Immature natural killer cell (primary cell): ENCODE measurements at regions not wholly inside any gene's neighbourhood (a gene's known extent, or its start where the extent isn't known, plus 50 kb on each side); places are given as distances from the start of the nearest gene placed in this dataset.

Source experiments
- DNase-seq, 3 donors: peaks; one replicate each; pipeline ENCODE4 v3.0.0; 2022; ENCODE audit warnings: mixed read lengths in 1 of 3
- H3K27ac Mint-ChIP-seq, 6 donors: one replicate each; pipeline ENCODE4 v1.8.0; 2020; ENCODE audit warnings: mixed read lengths in 6 of 6, mild to moderate bottlenecking in 5 of 6, inconsistent platforms in 4 of 6, moderate library complexity in 3 of 6
- H3K27me3 Mint-ChIP-seq, 3 donors: one replicate each; pipeline ENCODE4 v1.8.0; 2020 to 2021; ENCODE audit warnings: low read depth in 3 of 3, mild to moderate bottlenecking in 3 of 3, mixed read lengths in 3 of 3, moderate library complexity in 3 of 3, inconsistent platforms in 1 of 3
- H3K36me3 Mint-ChIP-seq, 3 donors: one replicate each; pipeline ENCODE4 v1.8.0; 2020; ENCODE audit warnings: mixed read lengths in 3 of 3, inconsistent platforms in 2 of 3, mild to moderate bottlenecking in 2 of 3
- H3K4me1 Mint-ChIP-seq, 2 donors: one replicate each; pipeline ENCODE4 v1.8.0; 2020; ENCODE audit warnings: inconsistent platforms in 2 of 2, mild to moderate bottlenecking in 2 of 2, mixed read lengths in 2 of 2, moderate library complexity in 1 of 2
- H3K4me3 Mint-ChIP-seq, 5 donors: one replicate each; pipeline ENCODE4 v1.8.0; 2020; ENCODE audit warnings: mild to moderate bottlenecking in 5 of 5, mixed read lengths in 5 of 5, inconsistent platforms in 3 of 5, moderate library complexity in 3 of 5
- H3K9me3 Mint-ChIP-seq, 6 donors: one replicate each; pipeline ENCODE4 v1.8.0; 2020; ENCODE audit warnings: mild to moderate bottlenecking in 6 of 6, mixed read lengths in 6 of 6, inconsistent platforms in 4 of 6, moderate library complexity in 3 of 6

GRCh38 chr2:238699307-238700116 lies 148.4 kb upstream of the TWIST2 start:
- DNase-seq: no peak
- Mint-ChIP-seq H3K4me3 (no peak overlapping the region), H3K36me3 (no peaks in the 10 kb centered on the region), H3K27me3 (peaks cover 3 to 4% (median 3%) of the 10 kb centered on the region in 3 donors), H3K9me3 (no peaks in the 10 kb centered on the region), H3K4me1 (no peaks in the 10 kb centered on the region), H3K27ac (no peak overlapping the region)

- Mint-ChIP-seq H3K4me3 (no peak overlapping the region), H3K4me1 (no peaks in the 10 kb centered on the region)
These were observed 147.8 kb upstream of the TWIST2 start for GRCh38 chr2:238700117-238700457.

GRCh38 chr2:238700506-238701340 lies 147.2 kb upstream of the TWIST2 start:
- Mint-ChIP-seq H3K9me3 (no peaks in the 10 kb centered on the region), H3K36me3 (no peaks in the 10 kb centered on the region), H3K27ac (no peak overlapping the region), H3K4me1 (no peaks in the 10 kb centered on the region), H3K4me3 (no peak overlapping the region), H3K27me3 (peaks cover 2 to 4% (median 3%) of the 10 kb centered on the region in 3 donors)
- DNase-seq: no peak

More at GRCh38 chr2:238700117-238700457, 147.8 kb upstream of the TWIST2 start:
- no peaks in the 10 kb centered on the region for H3K9me3 Mint-ChIP-seq
- no peak for DNase-seq
- no peak overlapping the region for H3K27ac Mint-ChIP-seq
- no peaks in the 10 kb centered on the region for H3K36me3 Mint-ChIP-seq
- H3K27me3 Mint-ChIP-seq: peaks cover 2 to 4% (median 3%) of the 10 kb centered on the region in 3 donors

- Mint-ChIP-seq H3K4me1 (no peaks in the 10 kb centered on the region), H3K36me3 (no peaks in the 10 kb centered on the region), H3K27ac (no peak overlapping the region), H3K9me3 (no peaks in the 10 kb centered on the region), H3K4me3 (no peak overlapping the region), H3K27me3 (peaks cover 2 to 4% (median 3%) of the 10 kb centered on the region in 3 donors)
- DNase-seq: no peak
These were observed 146.3 kb upstream of the TWIST2 start for GRCh38 chr2:238701341-238702206.

GRCh38 chr2:238702276-238703052 lies 145.4 kb upstream of the TWIST2 start:
- DNase-seq: no peak
- no peaks in the 10 kb centered on the region for H3K4me1 Mint-ChIP-seq
- H3K9me3 Mint-ChIP-seq: no peaks in the 10 kb centered on the region
- H3K27ac Mint-ChIP-seq: no peak overlapping the region
- no peak overlapping the region for H3K4me3 Mint-ChIP-seq
- H3K27me3 Mint-ChIP-seq: peaks cover 2 to 4% (median 3%) of the 10 kb centered on the region in 3 donors
- no peaks in the 10 kb centered on the region for H3K36me3 Mint-ChIP-seq

GRCh38 chr2:238703053-238703415 lies 144.9 kb upstream of the TWIST2 start:
- DNase-seq: no peak
- Mint-ChIP-seq H3K27me3 (peaks cover 2 to 4% (median 3%) of the 10 kb centered on the region in 3 donors), H3K9me3 (no peaks in the 10 kb centered on the region), H3K27ac (no peak overlapping the region), H3K4me1 (no peaks in the 10 kb centered on the region), H3K36me3 (no peaks in the 10 kb centered on the region), H3K4me3 (no peak overlapping the region)

GRCh38 chr2:238703436-238703835 lies 144.4 kb upstream of the TWIST2 start:
- Mint-ChIP-seq H3K4me1 (no peaks in the 10 kb centered on the region), H3K4me3 (no peak overlapping the region), H3K27ac (no peak overlapping the region), H3K27me3 (peaks cover 2 to 4% (median 3%) of the 10 kb centered on the region in 3 donors), H3K36me3 (no peaks in the 10 kb centered on the region), H3K9me3 (no peaks in the 10 kb centered on the region)
- no peak for DNase-seq

- Mint-ChIP-seq H3K27ac (no peak overlapping the region), H3K4me3 (no peak overlapping the region), H3K4me1 (no peaks in the 10 kb centered on the region), H3K9me3 (no peaks in the 10 kb centered on the region), H3K36me3 (no peaks in the 10 kb centered on the region), H3K27me3 (peaks cover 3 to 5% (median 4%) of the 10 kb centered on the region in 3 donors)
- no peak for DNase-seq
These were observed 143.2 kb upstream of the TWIST2 start for GRCh38 chr2:238704471-238705225.

- Mint-ChIP-seq H3K36me3 (no peaks in the 10 kb centered on the region), H3K4me3 (no peak overlapping the region), H3K4me1 (no peaks in the 10 kb centered on the region), H3K27me3 (peaks cover 3 to 7% (median 5%) of the 10 kb centered on the region in 3 donors), H3K27ac (no peak overlapping the region), H3K9me3 (no peaks in the 10 kb centered on the region)
- DNase-seq: no peak
These were observed 141.7 kb upstream of the TWIST2 start for GRCh38 chr2:238706163-238706562.

- no peaks in the 10 kb centered on the region for H3K4me1 Mint-ChIP-seq
- no peaks in the 10 kb centered on the region for H3K9me3 Mint-ChIP-seq
- peaks cover 2 to 10% (median 4%) of the 10 kb centered on the region in 3 donors for H3K27me3 Mint-ChIP-seq
These were observed 141.2 kb upstream of the TWIST2 start for GRCh38 chr2:238706673-238707072.

GRCh38 chr2:238709325-238710025 lies 138.4 kb upstream of the TWIST2 start:
- H3K36me3 Mint-ChIP-seq: no peaks in the 10 kb centered on the region
- no peaks in the 10 kb centered on the region for H3K9me3 Mint-ChIP-seq
- no peak overlapping the region for H3K4me3 Mint-ChIP-seq
- no peak overlapping the region for H3K27ac Mint-ChIP-seq
- DNase-seq: no peak
- H3K27me3 Mint-ChIP-seq: peaks cover 0 to 12% (median 4%) of the 10 kb centered on the region in 3 donors
- no peaks in the 10 kb centered on the region for H3K4me1 Mint-ChIP-seq

More at GRCh38 chr2:238706673-238707072, 141.2 kb upstream of the TWIST2 start:
- Mint-ChIP-seq H3K27ac (no peak overlapping the region), H3K36me3 (no peaks in the 10 kb centered on the region), H3K4me3 (no peak overlapping the region)
- DNase-seq: no peak

GRCh38 chr2:238710032-238710735 lies 137.7 kb upstream of the TWIST2 start:
- H3K27ac Mint-ChIP-seq: no peak overlapping the region
- no peak overlapping the region for H3K4me3 Mint-ChIP-seq
- no peaks in the 10 kb centered on the region for H3K9me3 Mint-ChIP-seq
- H3K36me3 Mint-ChIP-seq: no peaks in the 10 kb centered on the region
- peaks cover 0 to 11% (median 2%) of the 10 kb centered on the region in 3 donors for H3K27me3 Mint-ChIP-seq
- no peak for DNase-seq
- H3K4me1 Mint-ChIP-seq: no peaks in the 10 kb centered on the region
